Choroid plexus epithelial cell (primary cell): ENCODE measurements at regions not wholly inside any gene's neighbourhood (a gene's known extent, or its start where the extent isn't known, plus 50 kb on each side); places are given as distances from the start of the nearest gene placed in this dataset.

ENCODE experiments used
- DNase-seq: peaks from one replicate; pipeline ENCODE4 v3.0.0-alpha.2; 2010; ENCODE audit warnings: low read depth
- H3K4me3 ChIP-seq: 2 replicates; pipeline ENCODE4 v1.5.1; 2011; ENCODE audit warnings: low read depth, mild to moderate bottlenecking, control low read depth, low read length, moderate library complexity
- CTCF ChIP-seq: conservative IDR thresholded peaks from 2 replicates; pipeline ENCODE4 v1.5.1; 2011; ENCODE audit warnings: low read depth, mild to moderate bottlenecking, control low read depth, inconsistent platforms, low read length, moderate library complexity

DNA sequence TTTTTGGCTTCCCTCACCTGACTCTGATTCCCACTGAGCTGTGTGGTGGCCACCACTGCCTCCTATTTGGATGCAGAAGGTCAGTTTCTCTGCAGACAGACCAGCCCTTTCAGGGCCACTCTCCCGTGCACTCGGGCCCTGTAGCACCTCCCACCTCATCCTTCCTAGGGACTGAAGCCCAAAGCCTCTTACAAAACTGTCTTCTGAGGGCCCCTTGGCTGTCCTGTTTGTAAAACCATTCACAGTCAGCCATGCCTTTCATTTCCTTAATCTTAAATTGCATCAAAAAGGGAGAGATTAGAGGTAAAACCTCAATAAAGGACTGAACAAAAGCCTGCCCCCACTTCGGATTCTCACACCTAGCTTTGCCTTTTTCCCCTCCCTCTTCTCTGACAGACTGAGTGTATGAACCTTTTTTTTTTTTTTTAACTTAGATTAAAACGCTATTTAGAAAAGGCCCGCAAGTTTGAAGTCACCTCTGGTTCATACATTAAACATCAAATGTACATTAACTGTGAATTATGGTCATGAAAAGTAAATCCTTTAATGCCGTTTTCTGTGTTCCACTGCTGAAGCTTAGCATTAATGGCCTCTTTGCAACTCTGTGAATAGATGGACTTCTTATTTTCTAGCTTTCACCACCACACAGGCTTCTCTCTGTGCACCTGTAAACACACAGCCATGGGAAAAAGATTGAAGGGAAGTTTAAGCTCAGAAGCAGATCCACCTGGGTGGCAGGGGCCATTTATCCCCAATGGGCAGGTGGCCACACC, 247.2 kb upstream of the CADM1 start:
- no peak overlapping the region for H3K4me3 ChIP-seq
- no peak for TF ChIP-seq CTCF
- DNase-seq: no peak

DNA sequence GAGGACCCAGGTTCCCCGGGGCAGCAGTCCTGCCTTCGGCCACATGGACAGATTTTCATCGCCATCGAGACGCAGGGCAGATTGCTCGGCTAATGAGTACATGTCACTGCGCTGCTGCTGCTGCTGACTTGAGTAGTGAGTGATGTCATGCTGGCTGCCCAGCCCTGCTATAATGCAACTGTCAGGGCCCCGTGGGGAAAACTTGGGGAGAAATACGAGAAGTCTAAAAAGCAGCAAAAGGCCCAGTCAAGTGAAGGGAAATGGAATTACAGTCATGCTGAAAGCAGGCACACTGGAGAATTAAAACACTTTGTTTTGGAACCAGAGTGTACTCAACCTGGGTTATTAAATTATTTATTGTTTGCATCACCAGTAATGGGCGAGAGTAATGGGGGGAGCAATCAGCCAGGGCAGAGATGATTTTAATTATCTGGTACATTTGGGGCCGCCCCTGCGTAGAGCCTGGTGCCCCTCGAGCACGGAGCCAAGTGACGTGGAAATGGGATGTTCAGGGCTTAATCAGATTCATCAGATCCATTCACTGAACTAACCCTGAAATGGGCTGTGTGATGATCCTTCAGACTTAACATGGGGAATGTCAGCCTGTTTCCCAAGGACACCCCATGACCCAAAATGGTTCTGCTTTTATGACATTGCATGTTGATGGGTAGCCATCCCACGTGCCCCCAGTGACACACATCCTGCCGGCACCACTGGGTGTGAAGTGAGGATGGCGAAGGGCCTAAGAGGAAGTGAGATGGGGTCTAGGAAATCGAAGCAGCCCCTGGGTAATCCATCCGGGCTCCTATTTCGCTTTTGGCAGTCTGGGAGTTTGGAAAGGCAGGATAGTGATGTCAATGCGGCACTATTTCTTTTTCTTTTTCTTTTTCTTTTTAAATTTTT, 241.6 kb upstream of the CADM1 start:
- no peak overlapping the region for H3K4me3 ChIP-seq
- TF ChIP-seq CTCF: no peak
- DNase-seq: no peak

DNA sequence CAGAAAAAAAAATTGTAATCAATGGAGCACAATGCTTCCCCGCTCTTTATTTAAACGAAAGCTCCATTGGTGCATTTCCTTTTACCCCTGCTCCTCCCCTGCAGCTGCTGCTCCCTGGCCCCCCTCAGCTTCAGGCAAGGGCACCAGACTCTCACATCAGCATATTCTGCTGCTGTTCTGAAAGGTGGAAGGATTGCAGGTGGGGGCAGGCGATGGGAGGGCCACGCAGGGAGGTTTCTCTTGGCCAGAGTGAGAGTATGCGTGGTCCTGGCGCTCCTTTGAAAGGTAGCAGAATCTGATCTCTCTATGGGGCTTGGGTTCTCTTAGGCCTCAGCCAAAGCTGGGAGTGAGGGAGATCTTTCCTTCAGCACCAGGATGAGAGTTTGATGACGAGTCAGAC, 240.9 kb upstream of the CADM1 start:
- no peak for DNase-seq
- TF ChIP-seq CTCF: no peak
- no peak overlapping the region for H3K4me3 ChIP-seq

DNA sequence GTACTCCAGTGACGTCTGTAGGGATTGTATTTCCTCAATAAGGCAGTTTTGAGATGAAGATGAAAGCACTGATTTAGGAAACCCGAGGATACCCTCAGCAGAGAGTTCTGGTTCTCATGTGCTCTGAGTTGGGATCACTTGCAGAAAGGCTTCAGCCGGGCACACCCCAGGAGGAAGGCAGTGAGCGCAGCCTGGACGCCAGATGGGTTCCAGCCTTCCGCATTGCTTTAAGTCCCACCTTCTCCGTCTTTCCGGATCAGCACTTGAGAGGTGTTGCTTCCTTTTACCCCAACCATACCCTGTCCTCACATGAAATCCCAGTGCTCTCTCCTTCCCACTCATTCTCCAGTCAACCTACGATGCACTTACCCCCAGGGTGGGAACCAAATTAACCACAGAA, 239.5 kb upstream of the CADM1 start:
- no peak for DNase-seq
- no peak for TF ChIP-seq CTCF

DNA sequence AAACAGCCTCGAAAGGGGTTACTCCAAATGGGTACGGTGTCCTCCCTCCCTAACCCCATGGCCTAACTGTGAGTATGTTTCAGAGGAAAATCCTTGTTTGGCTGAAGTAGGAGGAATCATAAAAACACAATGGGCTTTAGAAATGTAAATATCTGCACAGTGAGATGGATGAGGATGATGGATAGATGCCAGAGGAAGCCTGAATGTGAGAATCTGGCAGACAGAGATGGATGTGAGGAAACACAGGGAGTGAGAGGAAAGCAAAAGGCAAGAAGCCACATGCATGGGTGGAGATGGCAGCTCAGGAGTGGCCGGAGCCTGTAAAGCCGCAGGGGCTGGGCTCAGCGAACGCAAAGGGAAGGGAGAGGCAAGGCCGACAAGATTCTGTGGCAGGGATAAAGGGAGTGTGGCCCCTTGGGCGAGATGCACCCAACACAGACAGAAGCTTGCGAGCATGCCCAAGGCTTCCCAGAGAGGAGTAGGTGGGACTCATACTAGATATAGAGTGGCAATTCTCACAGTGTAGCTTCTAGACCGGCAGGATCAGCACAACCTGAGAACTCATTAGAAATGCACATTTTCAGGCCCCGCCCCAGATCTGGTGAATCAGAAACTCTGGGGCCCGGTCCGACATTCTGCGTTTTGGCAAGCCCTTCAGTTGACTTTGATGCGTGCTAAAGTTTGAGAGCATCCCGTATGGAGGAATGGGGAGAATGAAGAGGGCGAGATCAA, 237.3 kb upstream of the CADM1 start:
- TF ChIP-seq CTCF: no peak
- H3K4me3 ChIP-seq: no peak overlapping the region
- no peak for DNase-seq

More for the DNA sequence above, 239.5 kb upstream of the CADM1 start:
- no peak overlapping the region for H3K4me3 ChIP-seq

- DNase-seq: no peak
- no peak overlapping the region for H3K4me3 ChIP-seq
- no peak for TF ChIP-seq CTCF
These were observed 236.1 kb upstream of the CADM1 start for GRCh38 chr11:115740324-115740723.
